GM21526 (cell line): ENCODE measurements at regions not wholly inside any gene's neighbourhood (a gene's known extent, or its start where the extent isn't known, plus 50 kb on each side); places are given as distances from the start of the nearest gene placed in this dataset.

Experiments
- ATAC-seq: cut with Tn5 transposase; IDR thresholded peaks from one replicate; pipeline ENCODE4 v1.9.1; 2021; ENCODE audit warnings: moderate library complexity; ENCODE audit not compliant: unreplicated experiment, low FRiP score

DNA sequence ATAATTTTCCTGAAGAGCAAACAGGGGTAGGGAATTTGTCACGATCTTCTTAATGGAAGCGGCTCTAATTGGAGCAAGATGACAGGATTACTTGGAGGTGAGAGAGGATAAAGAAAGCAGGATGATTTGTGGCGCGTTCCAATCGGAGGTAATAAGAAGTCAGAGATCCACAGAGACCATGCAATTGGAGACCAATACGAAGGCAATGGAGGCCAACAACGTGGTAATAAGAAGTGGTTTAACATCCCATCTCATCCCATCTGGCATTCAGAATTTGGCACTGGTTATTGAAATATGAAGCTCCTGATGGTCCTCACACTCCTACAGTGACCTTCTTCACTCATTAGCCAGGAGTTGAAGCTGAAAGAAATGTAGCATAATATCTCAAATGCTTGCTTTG lies 130.6 kb downstream of the DLEU7 start:
- no peak for ATAC-seq

DNA sequence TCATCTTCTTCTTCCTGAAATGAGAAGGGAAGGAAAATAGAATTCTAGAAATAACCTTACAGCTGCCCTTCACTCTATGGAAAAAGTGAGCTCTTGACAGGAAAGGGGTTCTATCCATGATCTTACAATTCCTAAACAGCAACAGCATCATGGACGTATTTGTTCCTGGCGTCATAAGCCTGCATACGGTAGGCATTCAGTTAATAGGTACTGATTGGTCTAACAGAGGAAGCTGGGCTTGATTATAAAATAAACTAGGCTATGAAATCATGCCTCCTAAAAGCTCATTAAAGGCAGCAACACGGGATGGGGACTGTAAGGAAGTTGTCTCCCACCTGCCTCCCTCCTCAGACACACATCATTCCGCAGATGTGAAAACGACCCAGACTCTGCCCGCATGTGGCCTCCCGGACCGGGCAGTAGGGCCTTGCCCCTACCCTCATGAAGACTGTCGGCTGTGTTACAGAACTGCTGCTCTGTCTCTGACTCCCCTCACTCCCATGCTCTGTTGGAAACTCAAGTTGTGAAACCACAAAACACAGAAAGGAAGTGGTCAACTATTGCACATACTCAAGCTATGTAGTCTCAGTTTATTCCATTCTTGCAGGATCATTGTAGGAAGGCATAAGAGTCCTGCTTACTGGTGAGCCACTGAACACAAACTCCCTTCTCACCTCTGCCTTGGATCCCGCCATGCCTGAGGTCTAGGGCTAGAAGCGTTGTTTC lies 129.8 kb downstream of the DLEU7 start:
- no peak for ATAC-seq

DNA sequence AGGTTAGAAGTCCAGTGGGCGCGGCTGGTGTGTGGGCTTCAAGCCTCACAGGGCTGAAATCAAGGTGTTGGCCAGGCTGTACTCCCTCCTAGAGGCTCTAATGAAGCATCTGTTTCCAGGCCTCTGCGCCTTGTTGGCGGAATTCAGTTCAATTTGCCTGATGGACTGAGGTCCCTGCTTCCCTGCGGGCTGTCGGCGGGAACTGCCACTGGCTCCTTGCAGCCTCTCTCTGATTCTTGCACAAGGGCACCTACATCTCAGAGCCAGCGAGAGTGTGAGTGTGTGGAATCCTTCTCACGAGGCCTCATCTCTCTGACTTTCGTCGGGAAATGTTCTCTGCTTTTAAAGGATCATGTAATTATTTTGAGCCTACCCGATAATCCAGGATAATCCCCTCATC lies 128.6 kb downstream of the DLEU7 start:
- ATAC-seq, result no peak

DNA sequence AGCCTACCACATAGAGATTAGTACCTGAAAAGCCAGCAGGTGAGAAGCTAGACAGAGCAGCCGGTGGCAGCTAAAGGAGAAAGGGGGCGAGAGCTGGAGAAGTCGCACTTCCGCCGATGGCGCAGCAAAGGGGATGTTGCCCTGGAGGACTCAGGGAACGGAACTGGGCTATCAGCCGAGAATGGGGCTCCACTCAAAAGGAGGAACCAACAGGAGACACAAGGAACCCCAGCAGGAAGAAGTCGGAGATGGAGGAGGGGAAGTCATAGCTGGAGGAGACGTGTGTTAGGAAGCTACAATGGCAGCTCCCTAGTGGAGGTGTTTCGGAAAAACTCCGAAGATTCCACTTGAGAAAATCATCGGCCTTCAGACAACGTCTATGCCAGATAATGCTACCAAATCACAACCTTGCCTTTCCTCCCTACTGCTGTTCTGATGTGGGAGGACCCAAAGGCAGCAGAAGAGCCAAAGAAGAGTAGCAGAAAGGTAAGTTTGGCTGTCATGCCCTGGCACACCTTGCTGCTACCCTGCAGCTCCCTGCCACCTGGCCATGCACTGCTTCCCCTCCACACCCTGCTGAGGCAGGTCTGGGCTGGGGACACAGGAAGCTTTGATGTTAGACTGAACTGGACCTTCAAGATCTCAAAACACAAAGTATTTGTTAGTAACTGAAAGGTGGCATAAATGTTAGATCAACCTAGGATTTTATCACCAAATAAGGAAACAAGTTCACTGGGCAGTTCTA lies 127.9 kb downstream of the DLEU7 start:
- ATAC-seq, result no peak

DNA sequence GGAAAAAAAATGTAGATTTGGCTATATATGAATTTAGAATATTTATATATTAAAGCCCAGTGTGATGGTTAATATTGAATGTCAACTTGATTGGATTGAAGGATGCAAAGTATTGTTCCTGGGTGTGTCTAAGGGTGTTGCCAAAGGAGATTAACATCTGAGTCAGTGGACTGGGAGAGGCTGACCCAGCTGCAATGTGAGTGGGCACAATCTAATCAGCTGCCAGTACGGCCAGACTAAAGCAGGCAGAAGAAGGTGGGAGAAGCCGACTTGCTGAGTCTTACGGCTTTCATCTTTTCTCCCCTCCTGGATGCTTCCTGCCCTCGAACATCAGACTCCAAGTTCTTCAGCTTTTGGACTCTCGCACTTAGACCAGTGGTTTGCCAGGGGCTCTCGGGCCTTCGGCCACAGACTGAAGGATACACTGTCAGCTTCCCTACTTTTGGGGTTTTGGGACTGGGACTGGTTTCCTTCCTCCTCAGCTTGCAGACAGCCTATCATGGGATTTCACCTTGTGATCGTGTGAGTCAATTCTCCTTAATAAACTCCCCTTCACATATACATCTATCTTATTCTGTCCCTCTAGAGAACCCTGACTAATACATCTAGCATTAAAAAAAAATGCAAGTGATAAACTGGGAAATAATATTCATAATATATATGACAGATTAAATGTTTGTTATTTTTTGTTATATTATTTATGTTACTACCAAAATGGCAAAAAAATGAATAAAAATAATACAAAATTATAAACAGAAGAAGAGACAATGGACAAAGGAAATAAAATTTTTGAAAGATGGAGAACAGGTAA lies 122.4 kb downstream of the DLEU7 start:
- ATAC-seq, result no peak

DNA sequence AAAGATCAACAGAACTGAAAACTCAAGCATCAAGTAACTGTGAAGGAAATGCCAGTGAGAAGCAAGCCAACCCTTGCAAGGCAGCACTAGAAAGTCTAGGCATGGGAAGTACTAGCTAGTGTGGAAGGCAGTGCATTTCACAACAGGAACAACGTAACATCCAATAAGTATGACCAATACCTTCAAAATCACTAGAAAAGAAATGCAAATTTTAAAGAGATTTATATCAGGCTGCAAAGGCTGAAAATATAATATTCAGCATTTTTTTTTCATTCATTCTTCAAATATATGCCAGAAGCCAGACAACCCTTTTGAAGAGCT lies 121.9 kb downstream of the DLEU7 start:
- ATAC-seq, result no peak

DNA sequence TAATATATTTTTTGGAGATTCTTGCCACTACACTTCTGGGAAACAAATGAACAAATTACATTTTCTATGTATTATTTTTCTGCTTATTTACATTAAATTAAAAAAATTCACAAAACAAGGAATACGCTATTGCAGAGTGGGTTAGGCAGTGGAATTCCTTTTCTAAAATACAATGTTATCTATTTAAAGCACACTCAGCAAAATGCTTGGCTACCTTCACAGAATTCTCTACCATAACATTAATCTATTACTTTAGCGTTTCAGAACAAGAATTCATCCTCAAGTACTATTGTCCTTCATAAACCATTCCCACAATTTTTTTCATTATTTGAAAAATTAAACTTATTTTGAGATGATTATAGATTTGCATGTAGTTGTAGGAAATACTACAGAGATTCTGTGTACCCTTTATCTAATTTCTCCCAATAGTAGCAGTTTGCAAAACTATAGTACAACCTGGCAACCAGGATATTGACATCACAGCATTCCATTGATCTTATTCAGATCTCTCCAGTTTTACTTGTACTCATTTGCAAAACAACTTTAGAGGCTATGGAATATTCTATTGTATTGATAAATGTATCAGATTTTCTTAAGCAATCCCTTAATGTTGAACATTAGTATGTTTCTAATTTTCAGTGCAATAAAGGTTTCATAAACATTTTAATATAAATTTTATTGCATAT lies 120.9 kb downstream of the DLEU7 start:
- ATAC-seq, result no peak

DNA sequence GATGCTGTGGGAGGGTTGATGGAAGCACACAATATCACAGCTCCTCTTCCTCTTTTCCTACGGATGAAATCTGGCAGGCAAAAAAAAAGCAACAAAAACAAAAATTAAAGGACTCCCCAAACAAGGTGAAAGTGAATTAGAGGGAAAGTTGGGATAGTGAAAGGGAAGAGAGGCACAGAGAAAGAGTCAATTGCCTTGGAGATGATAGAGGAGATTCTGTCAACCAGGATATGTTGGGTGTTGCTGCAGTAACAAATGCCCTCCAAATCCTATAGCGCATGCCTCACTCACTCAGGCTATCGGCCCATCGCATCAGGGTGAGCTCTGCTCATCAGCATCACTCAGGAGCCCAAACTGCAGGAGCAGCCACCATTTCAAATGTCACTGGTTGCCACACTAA lies 119.1 kb downstream of the DLEU7 start:
- ATAC-seq, result no peak

DNA sequence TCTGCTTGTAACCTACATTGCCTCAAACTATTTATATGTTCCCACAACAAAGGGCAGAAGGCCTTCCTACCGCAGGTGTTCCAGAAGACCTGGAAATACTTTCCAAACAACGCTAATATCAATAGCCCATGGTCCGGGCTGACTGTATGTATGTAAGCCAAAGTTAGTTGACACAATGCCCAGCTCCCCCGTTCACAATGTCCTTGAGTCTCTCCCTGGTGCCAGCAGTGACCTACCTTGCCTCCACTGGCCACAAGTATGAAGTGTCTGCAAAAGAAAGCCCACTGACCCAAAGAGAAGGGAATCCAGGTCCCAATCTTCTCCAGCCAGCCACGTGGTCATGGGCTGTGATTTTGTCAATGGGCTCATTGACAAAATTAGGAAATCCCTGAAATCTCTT lies 118.6 kb downstream of the DLEU7 start:
- no peak for ATAC-seq

DNA sequence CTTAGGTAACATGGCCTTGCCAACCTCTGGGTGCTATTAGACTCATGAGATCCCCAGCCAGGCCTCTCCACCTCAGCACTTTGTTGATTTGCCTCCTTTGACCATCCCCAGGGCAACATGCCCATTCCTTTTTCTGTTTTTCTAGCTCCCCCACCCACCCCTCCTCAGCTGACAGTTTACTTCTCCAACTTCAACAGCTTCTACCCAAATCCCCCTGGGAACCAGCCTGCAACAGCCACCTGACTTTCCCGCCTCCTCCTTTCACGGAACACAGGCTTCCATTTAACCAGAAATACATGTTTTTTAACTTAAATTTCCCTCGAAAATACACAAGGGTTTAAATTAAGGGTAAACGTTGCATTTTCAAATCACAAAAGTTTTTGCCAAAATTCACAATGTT lies 117.3 kb downstream of the DLEU7 start:
- no peak for ATAC-seq

DNA sequence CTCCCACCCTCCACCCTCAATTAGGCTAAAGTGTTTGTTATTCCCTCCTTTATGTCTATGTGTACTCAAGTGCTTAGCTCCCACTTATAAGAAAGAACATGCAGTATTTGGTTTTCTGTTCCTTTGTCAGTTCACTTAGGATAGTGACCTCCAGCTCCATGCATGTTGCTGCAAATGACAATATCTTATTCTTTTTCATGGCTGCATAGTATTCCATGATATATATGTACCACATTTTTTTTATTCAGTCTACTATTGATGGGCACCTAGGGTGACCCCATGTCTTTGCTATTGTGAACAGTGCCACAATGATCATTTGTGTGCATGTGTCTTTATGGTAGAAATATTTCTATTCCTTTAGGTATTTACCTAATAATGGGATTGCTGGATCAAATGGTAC lies 114.3 kb downstream of the DLEU7 start:
- ATAC-seq, result no peak

DNA sequence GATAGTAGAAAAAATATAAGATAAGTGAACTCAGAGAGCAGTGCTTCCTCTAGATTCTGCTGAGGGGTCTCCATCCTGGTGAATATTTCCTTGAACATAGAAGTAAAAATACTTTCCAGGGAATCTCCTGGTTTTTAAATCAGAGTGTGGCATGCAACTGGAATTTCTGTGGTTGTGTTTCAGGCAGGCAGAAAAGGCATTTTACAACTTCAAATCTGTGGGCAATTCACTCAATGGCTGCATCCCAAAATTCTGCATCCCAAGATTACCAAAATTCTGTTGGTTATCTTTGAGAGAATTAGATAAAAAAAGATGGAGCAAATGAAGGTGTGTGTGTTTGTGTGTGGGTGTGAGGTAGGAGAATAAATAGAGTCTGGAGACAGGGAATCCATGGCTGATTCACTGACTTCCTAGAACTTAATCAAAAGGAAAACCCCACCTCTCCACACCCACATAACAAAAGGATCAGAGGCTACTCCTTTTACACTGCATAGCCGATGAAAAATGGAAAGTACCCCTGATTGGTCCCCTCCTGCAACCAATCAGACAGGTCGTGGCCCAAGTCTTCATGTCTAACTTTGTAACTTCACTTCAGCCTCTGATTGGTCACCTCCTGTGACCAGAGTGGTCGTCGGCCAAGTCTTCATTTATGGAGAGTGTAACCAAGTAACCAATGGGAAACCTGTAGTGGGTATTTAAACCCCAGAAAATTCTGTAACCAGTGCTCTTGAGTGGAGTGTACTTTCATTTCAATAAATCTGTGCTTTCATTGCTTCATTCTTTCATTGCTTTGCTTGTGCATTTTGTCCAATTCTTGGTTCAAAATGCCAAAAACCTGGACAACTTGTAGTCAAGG lies 112.8 kb downstream of the DLEU7 start:
- ATAC-seq, result no peak

DNA sequence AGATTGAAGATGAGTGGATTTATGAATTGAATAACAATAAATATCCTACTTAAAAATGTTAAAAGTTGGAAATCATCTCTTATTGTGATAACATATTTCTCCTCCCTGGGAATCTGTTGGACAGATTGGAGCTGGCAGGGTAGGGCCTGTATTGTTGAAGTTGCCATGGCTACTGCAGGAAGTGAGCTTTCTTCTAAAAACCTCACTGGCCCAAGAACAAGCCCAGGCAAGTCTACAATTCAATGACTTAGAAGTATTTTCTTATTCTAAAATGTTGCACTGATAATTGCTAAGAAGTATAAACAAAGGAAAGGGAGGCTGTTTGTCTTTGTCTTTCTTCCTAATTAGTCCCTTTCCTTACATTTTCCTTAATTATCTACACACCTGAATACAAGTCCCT lies 112.1 kb downstream of the DLEU7 start:
- ATAC-seq, result no peak

DNA sequence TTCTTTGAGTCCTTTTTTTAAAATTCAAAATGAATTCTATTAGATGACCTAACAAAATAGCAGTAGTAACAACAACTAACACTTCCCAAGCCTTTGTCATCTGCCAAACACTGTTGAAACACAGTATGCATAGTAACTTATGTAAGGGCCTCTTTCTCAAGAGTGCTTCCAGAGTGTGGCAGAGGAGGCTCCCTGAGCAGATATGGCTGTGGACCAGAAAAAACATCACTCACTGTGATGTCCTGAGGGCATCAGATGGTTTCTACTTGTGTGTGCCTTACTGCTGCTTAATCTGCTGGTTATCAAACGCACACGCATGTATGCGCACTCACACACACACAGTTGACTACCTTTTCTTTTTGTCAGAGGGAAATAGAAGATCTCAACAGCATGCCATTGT lies 110.8 kb downstream of the DLEU7 start:
- no peak for ATAC-seq

DNA sequence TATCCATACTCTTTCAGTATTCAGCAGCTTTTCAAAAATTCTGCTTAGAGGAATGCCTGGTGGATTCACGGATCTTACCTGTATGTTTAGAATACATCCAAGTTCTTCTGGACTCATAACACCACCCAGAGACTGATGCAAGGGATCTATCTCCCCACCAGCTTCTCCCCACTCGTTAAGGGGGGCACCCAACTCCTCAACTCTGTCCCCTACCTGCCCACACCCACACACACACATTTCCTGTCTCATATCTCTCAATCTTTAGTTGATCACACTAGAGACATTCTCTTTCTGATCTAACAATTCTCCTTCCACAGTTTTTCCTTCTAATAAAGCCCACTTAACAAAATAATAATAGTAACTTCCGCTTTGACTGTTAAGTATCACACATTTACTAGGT lies 110.1 kb downstream of the DLEU7 start:
- no peak for ATAC-seq

DNA sequence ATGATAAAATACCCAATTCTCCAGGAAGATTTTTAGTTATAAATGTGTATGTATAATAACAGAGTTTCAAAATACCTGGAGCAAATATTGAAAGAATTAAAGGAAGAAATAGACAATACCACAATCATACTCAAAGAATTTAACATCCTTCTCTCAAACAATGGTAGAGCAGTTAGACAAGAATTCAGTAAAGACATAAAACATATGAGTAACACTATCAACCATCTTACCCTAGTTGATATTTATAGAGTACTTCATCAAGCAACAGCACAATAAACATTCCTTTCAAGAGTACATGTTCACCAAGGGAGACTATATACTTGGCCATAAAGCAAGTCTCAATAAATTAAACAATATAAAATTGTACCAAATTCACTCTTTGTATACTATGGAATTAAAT lies 108.4 kb downstream of the DLEU7 start:
- no peak for ATAC-seq

DNA sequence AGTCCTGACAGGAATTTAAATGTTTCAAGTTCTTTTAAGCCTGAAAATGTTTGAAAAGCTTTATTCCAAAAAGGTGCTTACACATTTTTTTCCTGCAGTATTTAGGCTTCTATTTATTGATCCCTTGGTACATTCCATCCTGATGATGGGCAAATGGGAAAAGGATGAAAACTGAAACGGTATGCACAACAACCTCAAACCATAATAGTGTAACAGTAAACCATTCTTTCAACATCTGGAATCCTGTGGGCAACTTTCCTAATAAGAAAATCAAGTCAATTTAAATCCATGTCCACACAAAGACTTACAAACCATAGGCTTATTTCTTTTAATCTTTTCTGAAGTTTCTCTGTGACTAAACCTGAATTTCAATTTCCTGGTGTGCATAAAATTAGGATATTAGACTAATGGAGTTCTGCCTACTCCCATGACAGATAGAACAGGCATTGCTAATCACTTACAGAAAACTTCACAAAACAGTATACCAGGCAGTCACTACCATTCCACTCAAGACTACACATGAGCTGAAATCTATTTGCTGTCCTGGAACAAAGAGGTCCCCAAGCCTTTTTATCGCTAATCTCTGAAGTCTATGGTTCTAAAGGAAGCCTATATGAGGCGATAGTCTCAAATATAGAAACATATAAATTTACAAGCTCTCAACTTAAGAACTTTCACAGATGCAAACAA lies 103.3 kb downstream of the DLEU7 start:
- no peak for ATAC-seq

DNA sequence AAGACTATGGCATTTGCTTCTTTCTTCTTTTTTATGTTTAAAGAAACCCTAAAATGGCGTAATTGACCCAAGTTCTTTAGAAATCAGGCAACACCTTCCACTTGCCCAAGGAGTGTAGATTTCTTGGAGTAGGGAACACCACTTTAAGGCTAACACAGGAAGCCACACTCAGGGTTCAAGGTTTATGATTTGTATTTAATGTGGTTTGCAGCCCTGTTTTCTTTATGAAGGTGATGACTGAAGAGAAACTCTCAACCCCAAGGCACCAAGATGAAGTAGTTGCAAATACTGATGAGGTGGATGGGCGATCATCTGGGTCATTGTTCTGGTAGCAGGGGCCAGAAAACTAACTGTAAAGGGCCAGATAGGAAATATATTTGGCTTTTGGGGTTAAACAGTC lies 101.1 kb downstream of the DLEU7 start:
- ATAC-seq, result no peak

DNA sequence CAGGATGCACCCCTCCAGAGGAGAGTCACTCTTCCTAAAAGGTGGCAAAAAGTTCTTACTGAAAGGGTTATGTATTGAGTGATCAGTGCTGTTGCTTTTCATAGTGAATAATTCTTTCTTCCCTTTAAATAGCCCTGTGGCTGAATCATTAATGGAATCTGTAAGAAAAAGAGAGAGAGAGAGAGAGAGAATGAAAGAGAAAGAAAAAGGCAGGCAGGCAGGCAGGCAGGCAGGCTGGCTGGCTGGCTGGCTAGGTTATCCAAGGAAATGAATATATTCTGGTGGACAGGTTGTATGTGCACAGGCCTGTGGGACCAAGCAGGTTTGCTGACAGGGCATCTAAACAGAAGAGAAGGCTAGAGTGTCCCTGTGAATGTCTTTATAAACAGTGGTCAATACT lies 100.5 kb downstream of the DLEU7 start:
- no peak for ATAC-seq
